Fibroblast of skin of right quadriceps (primary cell): ENCODE measurements at regions not wholly inside any gene's neighbourhood (a gene's known extent, or its start where the extent isn't known, plus 50 kb on each side); places are given as distances from the start of the nearest gene placed in this dataset.
"Not testable (repeated sequence)": the region's sequence is repeated elsewhere in the genome, so short reads cannot be mapped to it uniquely, and the experiment has no call there.

Experiments used
- DNase-seq: peaks from one replicate; pipeline ENCODE4 v3.0.0-alpha.2; 2013

DNA sequence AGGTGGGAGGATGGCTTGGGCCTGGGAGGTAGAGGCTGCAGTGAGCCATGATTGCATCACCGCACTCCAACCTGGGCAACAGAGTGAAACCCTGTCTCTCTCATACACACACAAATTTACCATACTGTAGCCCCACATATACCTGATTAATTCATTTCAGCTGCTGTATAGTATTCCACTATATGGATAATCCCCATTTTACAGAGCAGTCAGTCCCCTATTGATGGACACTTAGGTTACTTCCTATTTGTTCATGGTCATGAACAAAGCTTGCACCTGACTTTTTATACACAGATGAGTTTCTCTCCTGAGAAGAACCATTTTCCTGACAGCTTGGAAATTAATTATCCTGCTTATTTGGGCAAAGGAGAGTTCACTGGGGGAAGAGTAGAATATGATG, 59.2 kb downstream of the EMX2 start:
- no peak for DNase-seq

DNA sequence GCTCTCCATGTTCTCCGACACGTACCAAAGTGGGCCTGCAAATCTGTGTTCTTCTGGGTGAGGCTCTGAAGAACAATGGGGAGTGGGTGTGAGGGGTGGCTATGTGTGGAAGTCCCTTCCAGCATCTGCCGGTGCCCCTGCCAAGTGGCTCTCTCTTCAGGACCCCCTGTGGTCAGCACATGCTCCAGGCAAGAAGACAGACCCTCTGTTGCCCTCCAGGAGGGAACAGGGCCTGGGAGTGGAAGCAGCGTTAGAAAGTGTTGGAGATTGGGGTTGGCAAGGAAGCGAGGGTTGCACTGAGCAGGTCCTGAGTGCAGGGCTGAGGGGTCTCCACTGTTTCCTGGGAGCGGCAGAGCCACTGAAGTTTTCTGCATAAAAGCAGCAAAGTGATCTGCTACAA, 60.5 kb downstream of the EMX2 start:
- DNase-seq, result no peak

DNA sequence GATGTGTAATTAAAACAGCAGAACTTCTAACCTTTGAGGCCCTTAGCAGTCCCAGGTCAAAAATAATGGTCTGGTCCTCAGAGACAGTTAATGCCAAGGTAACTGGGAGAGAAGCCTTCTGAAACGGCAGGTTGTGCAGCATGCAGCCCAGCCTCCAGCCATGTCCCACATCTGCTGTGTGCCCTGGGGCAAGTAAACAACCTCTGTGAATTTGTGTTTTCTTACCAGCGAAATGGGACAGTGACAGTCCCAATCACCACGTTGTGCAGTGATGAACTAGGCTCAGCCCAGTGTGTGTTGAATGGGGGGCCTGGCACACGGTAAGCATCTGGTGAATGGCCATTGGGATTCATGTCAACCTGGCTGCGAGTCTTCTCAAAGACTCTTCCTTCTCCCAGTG, 61.2 kb downstream of the EMX2 start:
- DNase-seq, result no peak

DNA sequence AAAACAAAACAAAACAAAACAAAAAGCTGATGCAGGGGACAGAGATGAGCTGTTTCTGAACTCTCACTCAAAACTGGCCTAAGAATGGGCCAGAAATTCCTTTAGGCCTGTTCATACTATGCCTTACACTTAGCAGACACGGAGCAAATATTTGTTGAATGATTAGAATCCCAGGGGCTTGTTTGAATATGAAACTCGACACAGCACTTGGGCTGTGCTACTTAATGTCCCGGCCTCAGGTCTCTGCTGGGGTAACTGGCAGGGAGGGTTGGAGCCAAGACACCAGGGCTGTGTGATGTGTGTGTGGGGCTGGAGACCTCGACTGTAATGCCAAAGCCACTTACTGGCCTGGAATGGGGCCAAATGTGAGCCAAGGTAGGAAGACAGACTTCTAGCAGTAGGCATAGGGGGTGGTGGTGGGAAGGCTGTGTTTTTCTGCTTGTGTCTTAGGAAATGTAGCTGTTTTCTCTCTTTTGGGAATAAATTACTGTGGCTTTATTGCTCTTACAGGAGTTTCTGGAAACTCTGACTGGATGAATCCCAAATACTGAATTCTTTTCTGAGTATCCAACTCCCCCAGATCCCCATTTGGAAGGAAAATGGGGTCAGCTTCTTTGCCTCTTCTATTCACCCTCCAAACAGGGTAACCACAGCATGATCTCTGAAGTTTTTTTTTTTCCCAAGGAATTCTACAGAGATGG, 66.7 kb downstream of the EMX2 start:
- peak; percentile 97 for DNase-seq

DNA sequence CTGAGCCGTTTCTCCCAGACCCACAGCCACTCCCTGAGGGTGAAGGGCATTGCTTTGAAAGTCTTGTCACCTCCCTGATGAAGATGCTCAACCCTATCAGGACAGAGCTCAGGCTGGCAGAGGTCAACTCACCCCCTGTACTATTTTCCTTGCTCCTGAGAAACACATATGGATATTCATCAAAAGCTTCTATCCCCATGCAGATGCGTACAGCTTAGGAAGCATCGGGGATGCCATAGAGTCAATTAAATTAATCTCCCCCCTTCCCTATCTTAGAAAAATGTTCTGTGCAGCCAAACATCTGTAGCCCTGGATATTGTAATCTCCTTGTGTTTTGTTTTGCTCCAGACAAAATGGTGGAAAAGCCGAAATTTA, 67.2 kb downstream of the EMX2 start:
- DNase-seq, result no peak

DNA sequence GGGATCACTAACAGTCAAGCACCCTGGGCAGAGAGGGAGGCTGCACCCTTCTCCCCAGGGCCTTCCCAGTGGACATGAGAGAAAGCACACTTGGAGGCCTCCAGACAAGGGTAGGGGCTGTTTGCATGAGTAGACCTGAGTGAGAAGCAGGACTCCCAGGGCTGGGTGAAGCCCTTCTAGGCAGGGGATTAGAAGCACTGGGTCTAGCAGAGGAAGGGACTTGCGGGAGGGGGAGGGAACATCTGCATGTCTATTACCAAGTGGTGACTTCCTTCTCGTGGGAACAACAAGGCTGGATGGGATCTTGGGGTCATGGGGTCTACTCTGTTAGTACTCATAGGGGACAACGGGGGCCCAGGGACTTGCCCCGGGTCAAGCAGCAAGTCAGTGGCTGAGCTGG, 67.8 kb downstream of the EMX2 start:
- DNase-seq, result no peak

DNA sequence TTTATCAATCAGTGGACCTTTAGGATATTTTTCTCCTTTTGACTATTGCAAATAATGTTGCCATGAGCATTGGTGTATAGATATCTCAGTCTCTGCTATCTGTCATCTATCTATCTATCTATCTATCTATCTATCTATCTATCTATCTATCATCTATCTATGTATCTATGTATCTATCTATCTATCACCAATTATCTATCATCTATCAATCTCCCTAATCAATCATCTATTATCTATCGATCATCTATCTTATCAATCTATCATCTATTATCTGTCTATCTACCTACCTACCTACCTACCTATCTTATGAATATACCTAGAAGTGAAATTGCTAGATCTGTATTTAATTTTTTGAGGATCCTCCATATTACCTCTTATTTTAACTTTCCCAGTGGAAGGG, 69.6 kb downstream of the EMX2 start:
- DNase-seq, result no peak

DNA sequence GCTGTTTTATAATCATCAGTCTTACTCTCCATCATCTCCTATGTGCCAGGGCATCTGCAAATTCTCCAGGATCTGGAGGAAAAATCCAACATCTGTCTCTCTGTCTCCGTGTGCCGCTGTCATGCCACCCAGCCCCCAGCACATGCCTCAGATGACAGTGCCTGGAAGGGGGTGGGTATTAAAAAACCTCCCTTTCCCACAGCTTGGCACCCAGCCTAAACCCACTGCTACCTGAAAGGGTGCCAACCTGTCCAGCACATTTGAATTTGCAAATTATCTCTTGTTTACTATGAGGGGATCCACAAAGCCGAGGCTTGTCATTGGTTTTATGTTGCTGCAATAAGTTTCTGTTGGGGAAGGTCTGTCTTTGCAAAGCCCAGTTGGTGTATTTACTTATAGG, 73.1 kb downstream of the EMX2 start:
- DNase-seq, result no peak

DNA sequence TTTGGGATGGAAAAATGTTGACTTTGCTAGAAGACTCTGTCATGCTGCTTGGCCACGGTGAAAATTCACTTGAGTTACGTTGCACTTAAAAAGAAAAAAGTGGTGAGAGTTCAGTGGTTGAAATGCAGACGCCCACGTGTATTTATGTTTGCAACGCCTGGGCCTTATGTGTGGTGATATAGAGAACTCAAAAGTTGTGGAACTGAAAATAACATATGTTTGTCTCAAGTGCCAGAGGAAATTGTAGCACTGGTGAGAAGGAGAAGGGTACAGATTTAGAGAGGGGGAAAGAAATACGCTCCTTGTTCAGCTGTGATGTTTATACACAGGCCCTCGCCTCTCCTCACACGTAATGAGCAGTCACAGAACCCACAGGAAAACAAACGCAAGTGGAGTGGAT, 73.6 kb downstream of the EMX2 start:
- no peak for DNase-seq

DNA sequence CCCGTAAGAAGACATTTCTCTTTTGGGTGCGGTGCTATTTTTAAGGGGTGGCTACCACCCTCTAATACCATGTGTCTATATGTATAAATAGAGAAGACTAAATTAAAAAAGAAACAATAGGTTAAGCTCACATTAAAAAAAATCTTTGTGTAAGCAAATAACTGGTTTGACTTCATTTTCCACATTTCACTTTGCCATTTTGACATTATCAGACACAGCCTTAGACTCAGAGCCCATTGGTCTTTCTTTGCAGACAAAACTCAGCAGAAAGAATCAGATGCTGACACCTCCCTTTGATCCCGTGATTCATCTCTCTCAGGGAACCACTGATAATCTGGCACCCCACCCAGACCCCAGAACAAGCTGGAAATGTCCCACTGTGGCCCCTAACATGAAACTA, 74.5 kb downstream of the EMX2 start:
- no peak for DNase-seq

DNA sequence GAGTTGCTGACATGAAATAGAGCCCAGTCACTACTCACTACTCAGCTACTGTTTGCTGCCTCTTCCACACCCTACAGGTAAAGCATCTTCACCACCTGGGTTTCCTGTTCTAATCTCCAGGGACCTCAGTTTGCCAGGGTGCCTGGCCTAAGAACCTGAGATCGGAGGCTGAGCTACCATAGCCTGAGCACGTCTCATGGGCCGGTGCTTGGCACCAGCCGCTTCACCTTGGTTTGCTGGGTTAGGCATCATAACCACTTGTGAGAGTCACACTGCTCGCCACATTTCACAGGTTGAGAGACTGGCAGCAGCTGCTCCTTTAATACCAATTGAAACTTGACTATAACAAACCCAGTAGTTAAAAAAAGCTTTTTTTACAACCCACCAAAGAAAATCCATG, 75.1 kb downstream of the EMX2 start:
- no peak for DNase-seq

DNA sequence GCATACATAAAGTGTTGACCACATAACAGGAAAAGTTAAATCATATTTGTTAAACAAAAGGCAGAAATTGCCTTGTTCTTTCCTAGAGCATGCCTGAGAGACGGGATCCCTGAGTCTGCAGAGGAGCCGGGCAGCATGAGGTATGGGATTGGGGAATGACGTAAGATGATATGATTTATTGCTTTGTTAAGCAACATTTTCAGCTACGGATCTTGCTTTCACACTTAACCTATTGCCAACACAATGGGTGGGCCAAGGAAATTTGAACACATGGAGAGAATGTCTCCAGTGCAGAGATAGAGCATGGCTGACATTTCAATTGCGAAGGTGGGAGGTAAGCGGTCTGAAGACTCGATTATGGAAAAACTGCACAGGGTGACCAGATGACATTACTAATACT, 76.7 kb downstream of the EMX2 start:
- peak; percentile 78 for DNase-seq

DNA sequence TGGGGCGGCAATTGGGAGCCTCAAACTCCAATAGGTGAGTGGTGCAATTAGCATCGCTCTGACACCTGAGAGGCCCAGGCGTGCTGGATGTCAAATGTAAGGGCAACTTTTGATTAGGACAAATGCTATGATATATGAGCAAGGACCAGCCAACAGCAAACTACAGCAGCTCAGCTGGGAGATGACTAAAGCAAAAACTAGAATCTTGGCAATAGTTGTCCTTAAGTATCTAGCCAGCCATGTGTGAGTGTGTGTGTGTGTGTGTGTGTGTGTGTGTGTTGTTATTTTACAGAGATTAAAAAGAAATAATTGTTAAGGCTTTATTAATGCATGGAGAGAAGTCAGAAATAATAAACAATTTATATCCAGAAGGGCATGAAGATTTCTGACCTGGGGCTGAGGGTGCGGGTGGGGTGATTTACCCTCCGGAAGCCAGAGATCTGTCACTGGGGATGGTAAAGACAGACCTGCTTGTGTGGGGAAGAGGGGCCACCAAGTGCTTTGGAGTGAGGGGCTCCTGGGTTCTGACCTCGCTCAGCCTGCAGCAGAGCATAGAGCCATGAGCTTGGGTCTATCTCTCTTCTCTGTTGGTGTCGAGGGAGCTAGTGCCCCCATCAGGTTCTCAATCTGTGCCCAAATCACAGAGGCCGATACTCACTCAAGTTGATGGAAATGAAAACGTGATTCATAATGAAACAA, 77.3 kb downstream of the EMX2 start:
- DNase-seq, result peak; percentile 52

DNA sequence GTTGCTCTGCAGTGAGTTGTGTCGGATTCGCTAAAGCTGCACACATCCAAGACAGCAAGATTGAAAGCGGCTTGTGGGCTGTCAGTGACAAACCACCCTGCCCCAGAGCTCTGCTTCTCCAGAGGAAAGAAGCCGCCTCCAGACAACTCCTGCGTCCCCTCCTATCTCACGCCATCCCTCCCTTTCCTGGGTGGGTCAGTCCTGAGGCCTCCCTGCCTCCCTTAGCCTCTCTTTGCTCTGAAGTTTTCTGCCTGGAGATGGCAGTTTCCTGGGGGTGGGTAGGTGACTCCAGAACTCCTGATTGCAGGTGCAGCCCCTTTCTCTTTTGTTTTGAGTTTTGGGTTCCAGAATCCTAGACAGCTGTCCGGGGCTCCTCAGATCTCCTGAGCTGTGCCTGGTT, 78.7 kb downstream of the EMX2 start:
- DNase-seq, result no peak

DNA sequence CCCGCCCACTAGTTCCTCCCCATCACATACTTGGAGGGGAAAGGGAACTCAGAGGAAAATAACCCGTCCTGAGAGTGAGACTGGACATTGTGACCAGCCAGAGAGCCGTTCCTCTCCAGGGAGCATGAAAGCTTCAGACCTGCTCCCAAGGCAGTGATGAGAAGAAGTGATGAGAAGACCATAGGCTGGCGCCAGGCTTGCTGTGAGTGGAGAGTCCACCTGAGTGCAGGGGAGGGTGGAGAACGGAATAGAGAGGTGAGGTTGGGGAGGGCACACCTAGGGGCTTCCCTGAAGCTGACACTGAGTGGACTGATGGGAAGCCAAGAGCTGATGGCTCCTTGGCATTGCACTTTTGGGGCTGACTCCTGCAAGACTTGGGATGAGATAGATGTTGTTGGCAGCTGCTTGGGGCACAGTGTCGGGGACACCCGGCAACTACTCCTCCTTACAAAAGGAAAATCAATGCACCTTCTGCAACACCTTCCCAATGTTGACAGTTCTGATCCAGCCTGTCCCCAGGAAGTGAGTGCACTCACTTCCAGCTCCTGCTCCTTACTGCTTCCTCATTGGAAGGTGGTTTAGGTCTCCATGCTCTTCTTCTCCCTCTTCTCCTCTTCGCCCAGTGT, 79.4 kb downstream of the EMX2 start:
- DNase-seq, result no peak

DNA sequence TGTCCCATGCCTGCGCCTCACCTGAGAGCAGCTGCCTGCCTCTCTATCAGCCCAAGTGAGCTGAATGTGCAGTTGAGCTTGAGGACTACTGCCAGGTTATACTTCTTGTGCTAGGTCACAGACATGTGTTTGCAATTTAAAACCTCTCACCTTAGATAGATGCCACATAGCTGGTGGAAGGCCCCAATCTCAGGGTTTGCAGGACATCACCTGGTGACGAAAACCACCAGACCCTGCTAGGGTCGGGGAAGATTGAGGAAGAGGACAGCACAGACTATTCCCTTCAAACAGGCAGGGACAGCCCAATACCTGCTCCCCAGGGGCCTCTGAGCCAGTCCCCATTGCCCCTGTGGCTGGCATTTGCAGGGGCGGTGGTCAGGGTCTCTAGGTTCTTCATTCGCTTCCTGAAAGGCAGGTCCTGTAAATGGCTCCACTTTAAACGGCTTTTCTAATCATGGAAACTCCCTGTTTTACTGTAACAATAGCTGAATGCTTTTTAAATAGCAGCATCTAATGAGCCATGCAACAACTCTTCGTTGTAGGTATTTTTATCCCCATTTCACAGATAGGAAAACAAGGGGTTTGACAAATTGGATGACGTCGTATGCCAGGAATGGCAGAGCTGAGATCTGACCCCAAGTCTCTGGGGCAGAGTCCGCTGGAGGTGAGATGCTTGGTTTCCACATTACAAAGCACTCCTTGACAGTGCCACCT, 80.1 kb downstream of the EMX2 start:
- DNase-seq, result no peak

DNA sequence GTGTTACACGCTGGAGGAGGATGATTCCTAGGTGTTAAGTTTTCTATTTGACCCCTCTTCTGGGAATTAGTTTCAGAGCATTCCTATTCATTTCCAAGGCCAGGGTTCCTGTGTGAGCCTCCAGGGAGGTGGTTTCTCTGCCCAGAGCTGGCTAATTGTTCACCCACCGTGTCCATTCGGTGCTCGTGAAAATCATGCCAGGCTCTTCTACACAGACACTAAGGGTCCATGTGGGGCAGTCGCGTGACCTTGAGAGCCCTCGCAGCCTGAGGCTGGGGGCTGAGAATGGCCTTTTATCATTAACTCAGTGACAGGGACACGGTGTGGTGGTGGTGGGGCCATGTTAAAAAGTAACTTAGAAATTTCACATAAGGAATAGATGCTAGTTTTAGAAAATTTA, 83.7 kb downstream of the EMX2 start:
- DNase-seq, result no peak

DNA sequence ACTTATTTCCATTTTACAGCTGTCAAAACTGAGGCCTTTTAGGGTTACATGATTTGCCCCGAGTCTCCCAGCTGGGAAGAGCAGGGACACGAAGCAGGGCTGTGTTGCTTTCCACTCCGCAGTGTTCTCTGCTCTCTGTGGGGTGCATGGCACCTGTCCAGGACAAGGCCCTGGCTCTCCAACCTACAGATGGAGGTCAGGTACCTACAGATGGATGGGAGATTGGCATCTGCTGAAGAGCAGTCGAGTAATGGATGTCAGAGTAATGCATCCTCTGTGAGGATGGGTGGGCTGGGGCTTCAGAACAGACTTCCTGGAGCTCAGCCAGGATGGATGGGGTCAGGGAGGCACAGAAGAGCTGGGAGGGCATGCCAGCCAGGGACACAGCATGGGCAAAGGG, 85.0 kb downstream of the EMX2 start:
- DNase-seq, result no peak

DNA sequence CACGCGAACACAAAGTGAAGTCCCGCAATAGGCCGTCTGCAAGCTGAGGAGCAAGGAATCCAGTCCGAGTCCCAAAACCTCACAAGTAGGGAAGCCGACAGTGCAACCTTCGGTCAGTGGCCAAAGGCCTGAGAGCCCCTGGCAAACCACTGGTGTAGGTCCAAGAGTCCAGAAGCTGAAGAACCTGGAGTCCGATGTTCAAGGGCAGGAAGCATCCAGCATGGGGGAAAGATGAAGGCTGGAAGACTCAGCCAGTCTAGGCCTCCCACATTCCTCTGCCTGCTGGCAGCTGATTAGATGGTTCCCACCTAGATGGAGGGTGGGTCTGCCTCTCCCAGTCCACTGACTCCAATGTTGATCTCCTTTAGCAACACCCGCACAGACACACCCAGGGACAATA, 87.2 kb downstream of the EMX2 start:
- DNase-seq, result not testable (repeated sequence)

DNA sequence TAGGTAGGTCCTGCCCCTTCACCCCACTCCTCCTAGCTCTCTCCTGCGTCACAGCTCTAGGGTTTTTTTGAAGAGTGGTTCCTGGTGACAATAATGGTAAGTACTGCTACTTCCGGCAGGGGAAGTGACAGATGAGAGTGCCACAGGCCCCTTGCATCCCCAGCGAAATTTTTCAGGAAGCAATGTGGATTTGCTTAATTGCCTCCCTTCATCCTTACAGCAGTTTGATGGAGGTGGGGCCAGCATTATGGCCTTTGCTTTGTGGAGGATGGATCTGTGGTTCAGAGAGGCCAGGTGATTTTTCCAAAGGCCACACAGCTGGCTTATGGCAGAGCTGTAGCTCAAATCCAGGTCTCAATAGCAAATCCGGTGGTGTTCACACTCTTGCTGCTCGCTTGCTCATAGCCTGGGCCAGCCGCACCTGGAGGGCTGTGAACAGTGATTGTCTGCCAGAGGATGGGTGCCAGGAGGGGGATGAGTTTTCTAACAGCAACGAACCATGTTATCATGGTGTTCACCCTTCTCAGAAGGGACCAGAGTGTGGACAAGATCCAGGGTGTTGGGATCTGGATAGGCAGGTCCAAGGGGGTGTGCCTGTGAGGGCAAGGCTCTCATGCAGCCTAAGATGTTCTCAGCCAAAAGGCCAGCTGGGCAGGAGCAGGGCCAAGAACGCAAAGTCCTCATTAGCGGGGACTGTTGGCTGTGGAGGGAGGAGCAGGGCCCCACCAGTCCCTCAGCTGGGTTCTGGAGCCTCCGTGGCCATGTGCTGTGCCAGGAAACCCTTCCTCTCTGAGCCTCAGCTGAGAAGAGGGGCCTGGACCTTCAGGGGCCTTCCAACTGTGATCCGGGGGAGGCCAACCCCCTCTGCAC, 89.0 kb downstream of the EMX2 start:
- DNase-seq, result no peak

DNA sequence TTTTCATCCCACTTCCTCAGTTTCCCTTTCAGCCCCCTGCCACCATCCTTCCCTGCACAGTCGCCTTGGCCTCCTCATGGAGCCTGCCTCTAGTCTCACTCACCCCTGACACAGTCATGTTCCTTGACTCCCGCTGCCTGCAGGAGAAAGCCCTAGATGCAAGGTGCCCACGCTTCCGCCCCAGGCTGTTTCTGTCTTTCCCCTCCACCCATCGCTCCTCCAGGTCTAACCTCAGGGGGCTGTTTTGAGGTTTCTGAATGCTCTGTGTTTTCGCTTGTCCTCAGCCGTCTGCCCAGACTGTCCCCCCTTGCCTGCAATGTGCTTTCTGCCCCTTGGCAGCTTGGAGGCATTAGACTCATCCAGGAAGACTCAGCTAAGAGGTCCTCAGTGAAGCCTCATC, 89.9 kb downstream of the EMX2 start:
- no peak for DNase-seq

DNA sequence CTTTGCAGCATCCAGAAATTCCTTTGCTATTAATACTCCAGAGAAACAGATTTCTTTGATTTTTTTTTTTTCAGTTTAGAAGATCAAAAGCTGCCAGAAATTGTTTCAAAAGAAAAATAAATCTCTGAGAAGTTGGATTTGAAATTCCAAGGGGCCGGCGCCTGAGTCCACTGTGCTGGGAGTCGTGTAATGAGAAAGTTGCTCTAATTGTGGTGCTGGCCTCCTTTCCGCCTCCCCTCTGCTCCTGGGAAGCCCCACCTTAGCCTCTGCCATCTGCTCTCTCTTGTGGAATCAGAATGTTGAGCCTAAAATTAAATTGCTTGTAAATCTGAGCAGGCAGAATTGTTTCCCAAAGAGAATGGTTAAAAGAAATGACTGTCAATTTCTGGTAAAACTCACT, 93.3 kb downstream of the EMX2 start:
- DNase-seq, result no peak

DNA sequence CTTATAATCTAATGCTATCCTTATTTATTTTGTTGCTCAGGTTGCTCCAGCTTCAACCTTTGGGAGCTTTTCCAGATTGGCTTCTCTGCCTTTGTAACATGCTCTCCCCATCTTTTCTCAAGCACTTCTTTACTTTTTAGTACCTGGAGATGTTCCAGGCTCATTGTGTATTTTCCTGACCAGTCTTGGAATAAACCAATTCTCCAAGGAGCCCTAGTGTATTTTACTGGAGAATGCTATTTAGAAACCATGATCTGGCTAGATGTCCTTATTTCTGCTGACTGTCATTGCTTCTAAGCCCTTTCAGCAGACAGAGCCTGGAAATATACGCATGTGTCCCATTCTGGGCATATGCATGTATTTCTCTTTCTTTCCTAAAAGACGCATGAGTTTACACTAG, 95.7 kb downstream of the EMX2 start:
- no peak for DNase-seq
